ENCODE measurements at regions not wholly inside any gene's neighbourhood (a gene's known extent, or its start where the extent isn't known, plus 50 kb on each side); places are given as distances from the start of the nearest gene placed in this dataset.

DNA sequence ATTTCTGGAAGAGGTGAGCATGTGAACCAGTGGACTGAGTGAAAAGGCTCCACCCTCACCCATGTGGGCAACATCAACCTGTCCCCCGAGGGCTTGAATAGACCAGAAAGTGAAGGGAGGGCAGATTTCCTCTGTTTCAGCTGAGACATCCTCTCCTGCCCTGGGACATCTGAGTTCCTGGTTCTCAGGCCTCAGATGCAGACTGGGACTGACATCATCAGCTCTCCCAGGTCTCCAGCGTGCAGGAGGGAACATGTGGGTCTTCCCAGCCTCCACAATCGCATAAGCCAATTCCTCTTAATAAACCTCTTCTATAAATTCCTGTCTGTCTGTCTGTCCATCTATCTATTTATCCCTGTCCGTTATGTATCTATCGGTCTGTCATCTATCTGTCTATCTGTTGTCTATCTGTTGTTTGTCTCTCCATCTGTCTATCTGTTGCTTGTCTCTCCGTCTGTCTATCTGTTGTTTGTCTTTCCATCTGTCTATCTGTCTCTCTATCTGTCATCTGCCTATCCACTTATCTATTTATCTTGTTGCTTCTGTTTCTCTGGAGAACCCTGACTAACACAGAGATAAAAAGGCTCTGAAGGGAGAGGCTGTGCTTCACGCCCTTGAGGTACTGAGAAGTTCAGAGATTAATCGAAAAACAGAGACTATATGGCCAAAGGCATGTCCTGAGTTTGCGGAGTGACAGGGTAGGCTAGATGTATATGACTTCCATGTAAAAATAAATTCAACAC is 140.3 kb upstream of the PFKP start:
- DNase-seq (ENCODE audit: extremely low spot score, unreplicated experiment): no peak
- Mint-ChIP-seq H3K4me1 (ENCODE audit: unreplicated experiment) (peaks cover 12% of the 10 kb centered on the region), H3K27ac (no peak overlapping the region), H3K36me3 (no peaks in the 10 kb centered on the region), H3K4me3 (no peak overlapping the region), H3K27me3 (peaks cover 55% of the 10 kb centered on the region), H3K9me3 (no peaks in the 10 kb centered on the region)
- TF ChIP-seq, protein P1, sequence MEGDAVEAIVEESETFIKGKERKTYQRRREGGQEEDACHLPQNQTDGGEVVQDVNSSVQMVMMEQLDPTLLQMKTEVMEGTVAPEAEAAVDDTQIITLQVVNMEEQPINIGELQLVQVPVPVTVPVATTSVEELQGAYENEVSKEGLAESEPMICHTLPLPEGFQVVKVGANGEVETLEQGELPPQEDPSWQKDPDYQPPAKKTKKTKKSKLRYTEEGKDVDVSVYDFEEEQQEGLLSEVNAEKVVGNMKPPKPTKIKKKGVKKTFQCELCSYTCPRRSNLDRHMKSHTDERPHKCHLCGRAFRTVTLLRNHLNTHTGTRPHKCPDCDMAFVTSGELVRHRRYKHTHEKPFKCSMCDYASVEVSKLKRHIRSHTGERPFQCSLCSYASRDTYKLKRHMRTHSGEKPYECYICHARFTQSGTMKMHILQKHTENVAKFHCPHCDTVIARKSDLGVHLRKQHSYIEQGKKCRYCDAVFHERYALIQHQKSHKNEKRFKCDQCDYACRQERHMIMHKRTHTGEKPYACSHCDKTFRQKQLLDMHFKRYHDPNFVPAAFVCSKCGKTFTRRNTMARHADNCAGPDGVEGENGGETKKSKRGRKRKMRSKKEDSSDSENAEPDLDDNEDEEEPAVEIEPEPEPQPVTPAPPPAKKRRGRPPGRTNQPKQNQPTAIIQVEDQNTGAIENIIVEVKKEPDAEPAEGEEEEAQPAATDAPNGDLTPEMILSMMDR (conservative IDR thresholded peaks at IDR 0.05): no peak

DNA sequence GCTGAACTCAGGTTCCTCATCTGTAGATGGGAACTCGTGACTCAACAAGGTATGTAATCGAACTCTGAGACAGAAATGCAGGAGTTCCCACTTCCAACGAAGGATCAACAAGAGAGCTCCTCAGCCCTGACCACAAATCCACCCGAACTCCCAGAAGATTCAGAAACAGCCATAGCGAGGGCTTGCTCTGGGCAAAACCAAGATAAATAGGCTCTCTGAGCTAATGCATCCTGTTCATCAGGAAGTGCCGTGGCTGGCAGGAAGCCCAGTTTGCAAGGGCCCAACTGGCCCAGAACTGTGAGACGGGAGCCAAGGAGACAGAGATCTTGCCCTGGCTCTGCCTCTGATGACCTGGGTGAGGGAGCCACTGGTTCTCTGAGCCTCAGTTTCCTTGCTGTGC is 141.7 kb upstream of the PFKP start:
- no peak for DNase-seq (ENCODE audit: extremely low spot score, unreplicated experiment)
- H3K9me3 Mint-ChIP-seq: no peaks in the 10 kb centered on the region
- H3K27ac Mint-ChIP-seq: no peak overlapping the region
- H3K36me3 Mint-ChIP-seq: no peaks in the 10 kb centered on the region
- peaks cover 60% of the 10 kb centered on the region for H3K27me3 Mint-ChIP-seq
- no peak overlapping the region for H3K4me3 Mint-ChIP-seq
- TF ChIP-seq, protein P1 (conservative IDR thresholded peaks at IDR 0.05): no peak
- peaks cover 13% of the 10 kb centered on the region for H3K4me1 Mint-ChIP-seq (ENCODE audit: unreplicated experiment)

DNA sequence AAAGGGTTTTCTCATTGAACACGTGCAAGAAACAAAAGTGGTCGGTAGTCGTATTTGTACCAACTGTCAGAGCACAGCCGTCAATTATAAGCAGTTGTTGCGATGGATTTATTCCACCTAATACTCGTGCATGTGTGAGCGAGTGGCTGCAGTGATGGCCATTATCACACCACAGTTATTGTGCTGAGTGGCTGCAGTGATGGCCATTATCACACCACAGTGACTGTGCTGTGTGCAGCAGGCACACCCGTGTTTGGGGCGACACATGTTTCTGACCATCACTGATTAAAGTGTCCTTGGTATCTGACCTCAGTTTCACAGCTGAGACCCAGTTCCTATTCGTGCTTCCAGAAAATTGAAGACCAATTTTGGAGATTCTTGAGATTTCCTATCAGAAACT is 142.9 kb upstream of the PFKP start:
- no peaks in the 10 kb centered on the region for H3K9me3 Mint-ChIP-seq
- no peak overlapping the region for H3K4me3 Mint-ChIP-seq
- DNase-seq (ENCODE audit: extremely low spot score, unreplicated experiment): no peak
- TF ChIP-seq, protein P1 (conservative IDR thresholded peaks at IDR 0.05): no peak
- H3K27me3 Mint-ChIP-seq: peaks cover 61% of the 10 kb centered on the region
- H3K4me1 Mint-ChIP-seq (ENCODE audit: unreplicated experiment): peaks cover 14% of the 10 kb centered on the region
- H3K36me3 Mint-ChIP-seq: no peaks in the 10 kb centered on the region
- H3K27ac Mint-ChIP-seq: no peak overlapping the region

DNA sequence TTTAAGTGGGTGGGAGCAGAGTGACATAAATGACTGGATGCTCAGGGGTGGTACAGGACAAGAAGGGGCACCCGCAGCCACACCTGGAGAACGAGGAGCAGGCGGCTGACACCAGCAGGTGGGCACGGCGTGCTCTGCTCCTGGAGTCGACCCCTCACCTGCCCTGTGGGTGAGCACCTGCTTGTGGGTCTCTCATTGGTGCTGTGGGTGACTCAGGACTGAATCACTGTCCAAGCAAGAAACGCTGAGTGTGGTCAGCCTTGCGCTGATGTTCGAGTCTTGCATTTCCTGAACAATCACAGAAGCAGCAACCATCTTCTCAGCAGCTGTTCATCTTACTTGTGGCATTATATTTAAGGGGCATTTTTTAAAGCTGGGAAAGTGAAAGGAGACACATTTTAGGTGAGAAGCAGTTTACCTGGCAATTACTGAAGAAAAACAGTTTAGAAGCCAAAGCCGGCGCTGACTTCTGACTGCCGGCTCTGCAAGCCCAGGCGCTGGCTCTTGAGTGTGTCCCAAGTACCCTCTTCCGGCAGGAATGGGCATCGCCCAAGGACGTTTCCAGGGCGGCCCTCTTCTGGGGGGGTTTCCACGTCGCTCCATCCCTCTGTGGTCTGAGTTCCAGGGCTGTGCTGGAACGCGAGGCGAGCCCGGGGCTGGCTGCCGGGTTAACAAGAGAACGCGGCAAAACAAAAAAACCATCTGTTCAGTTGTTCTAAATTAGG is 145.2 kb upstream of the PFKP start:
- DNase-seq (ENCODE audit: extremely low spot score, unreplicated experiment): no peak
- H3K4me1 Mint-ChIP-seq (ENCODE audit: unreplicated experiment): peaks cover 6% of the 10 kb centered on the region
- no peaks in the 10 kb centered on the region for H3K9me3 Mint-ChIP-seq
- TF ChIP-seq, protein P1 (conservative IDR thresholded peaks at IDR 0.05): no peak
- no peaks in the 10 kb centered on the region for H3K36me3 Mint-ChIP-seq
- H3K4me3 Mint-ChIP-seq: no peak overlapping the region
- no peak overlapping the region for H3K27ac Mint-ChIP-seq
- H3K27me3 Mint-ChIP-seq: peaks cover 50% of the 10 kb centered on the region

DNA sequence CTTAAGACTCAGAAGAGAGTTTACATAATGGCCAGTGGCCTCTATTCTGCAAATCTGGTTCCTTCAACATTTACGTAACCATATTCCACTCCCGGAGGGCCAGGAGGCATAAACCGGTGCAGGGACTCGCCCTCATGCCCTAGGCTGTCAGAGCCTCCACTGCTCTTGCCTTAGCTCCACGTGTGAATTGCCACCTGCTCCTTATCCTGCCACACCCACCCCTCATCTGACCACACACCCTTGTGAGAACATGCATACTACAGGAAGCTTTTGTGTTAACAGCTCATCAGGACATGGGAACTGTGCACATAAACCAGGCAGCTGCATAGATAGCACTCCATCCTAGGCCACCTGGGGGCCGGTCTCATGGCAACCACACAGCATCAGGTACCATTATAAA is 146.7 kb upstream of the PFKP start:
- peaks cover 6% of the 10 kb centered on the region for H3K4me1 Mint-ChIP-seq (ENCODE audit: unreplicated experiment)
- no peak overlapping the region for H3K4me3 Mint-ChIP-seq
- no peaks in the 10 kb centered on the region for H3K9me3 Mint-ChIP-seq
- no peak overlapping the region for H3K27ac Mint-ChIP-seq
- peaks cover 48% of the 10 kb centered on the region for H3K27me3 Mint-ChIP-seq
- no peak for DNase-seq (ENCODE audit: extremely low spot score, unreplicated experiment)
- no peaks in the 10 kb centered on the region for H3K36me3 Mint-ChIP-seq
- TF ChIP-seq, protein P1 (conservative IDR thresholded peaks at IDR 0.05): no peak
